Breast epithelium (tissue), 3 donors: ENCODE measurements at regions not wholly inside any gene's neighbourhood (a gene's known extent, or its start where the extent isn't known, plus 50 kb on each side); places are given as distances from the start of the nearest gene placed in this dataset.

Experiments used
- POLR2A ChIP-seq: fragments of 450-650 bp; IDR thresholded peaks from one replicate; pipeline ENCODE4 v1.6.1; 2016; ENCODE audit warnings: antibody characterized with exemption, mild to moderate bottlenecking, moderate library complexity
- TF ChIP-seq, protein P1 (sequence below), 3 donors: fragments of 450-650 bp; IDR thresholded peaks; one replicate each; pipeline ENCODE4 v1.5.1; 2016 to 2017; ENCODE audit warnings: antibody characterized with exemption in 3 of 3, mild to moderate bottlenecking in 3 of 3, moderate library complexity in 3 of 3

DNA sequence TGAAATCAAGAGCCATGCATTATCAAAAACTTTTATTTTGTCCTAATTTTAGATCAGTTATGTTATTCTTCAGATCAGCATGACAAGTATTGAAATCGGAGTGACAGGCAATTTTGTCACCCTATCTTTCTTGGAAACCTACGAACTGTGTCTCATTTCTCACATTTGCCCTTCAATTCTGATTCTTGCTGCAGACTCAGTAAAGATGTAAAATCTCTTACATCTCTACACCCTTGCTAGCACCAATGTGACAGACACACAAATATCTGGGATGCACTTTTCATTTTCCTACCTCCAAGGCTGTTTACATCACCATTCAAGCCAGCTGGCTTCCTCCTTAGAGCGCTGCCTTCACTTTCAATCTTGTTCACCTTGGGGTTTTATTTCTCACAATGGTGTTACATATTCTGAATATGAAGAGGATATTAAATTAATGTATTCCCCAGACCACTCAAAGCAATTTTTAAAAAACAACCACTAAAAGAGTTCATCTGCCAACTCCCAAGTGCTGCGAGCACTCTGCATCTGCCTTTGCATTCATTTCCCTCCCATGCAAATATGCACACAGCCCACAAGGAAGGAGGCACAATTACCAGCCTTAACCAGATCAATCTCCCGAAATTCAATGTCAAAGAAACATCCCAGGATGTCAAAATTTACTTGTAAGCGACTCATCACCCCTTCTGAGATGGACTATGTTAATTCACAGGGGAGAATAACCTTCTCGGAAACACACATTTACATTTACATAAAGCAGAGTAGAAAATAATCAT is 164.3 kb downstream of the ENC1 start:
- TF ChIP-seq, protein P1, sequence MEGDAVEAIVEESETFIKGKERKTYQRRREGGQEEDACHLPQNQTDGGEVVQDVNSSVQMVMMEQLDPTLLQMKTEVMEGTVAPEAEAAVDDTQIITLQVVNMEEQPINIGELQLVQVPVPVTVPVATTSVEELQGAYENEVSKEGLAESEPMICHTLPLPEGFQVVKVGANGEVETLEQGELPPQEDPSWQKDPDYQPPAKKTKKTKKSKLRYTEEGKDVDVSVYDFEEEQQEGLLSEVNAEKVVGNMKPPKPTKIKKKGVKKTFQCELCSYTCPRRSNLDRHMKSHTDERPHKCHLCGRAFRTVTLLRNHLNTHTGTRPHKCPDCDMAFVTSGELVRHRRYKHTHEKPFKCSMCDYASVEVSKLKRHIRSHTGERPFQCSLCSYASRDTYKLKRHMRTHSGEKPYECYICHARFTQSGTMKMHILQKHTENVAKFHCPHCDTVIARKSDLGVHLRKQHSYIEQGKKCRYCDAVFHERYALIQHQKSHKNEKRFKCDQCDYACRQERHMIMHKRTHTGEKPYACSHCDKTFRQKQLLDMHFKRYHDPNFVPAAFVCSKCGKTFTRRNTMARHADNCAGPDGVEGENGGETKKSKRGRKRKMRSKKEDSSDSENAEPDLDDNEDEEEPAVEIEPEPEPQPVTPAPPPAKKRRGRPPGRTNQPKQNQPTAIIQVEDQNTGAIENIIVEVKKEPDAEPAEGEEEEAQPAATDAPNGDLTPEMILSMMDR (IDR thresholded peaks at IDR 0.05) = no peak
- TF ChIP-seq POLR2A = no peak
